ENCODE measurements at regions not wholly inside any gene's neighbourhood (a gene's known extent, or its start where the extent isn't known, plus 50 kb on each side); places are given as distances from the start of the nearest gene placed in this dataset.

DNA sequence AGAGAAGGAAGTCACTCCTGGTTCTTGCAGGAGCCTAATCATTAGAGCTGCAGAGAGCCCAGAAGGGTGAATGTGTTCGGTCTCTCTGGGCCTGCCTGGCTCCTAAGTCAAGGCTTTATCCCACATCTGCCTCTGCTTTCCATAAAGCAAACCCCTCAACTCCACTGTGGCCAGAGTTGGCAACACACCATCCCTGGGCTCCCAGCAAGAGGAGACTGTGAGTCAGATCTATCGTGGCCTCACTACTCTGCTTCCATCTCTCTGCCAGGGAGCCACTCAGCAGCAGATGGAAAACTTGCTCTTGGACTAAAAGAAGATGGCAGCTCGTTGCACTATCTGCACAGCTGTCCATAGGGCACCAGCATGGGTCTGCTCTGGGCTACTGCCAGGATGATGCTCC, 348.2 kb downstream of the FBXW7 start:
- no peak for DNase-seq (ENCODE audit: low read depth, low spot score)
- no peaks in the 10 kb centered on the region for H4K20me1 ChIP-seq (ENCODE audit: insufficient read depth)
- CTCF ChIA-PET, result no interaction called here

More for the DNA sequence above, 348.2 kb downstream of the FBXW7 start:
- Histone ChIP-seq H3K27me3 (ENCODE audit: insufficient read depth, low read length) (no peaks in the 10 kb centered on the region), H3K4me2 (ENCODE audit: low read length) (no peak overlapping the region), H3K9me2 (ENCODE audit: insufficient read depth) (no peaks in the 10 kb centered on the region), H3K4me3 (replicated peaks in 1 of 2; ENCODE audit: low read depth in 1 of 2, low read length in 2 of 2) (no peak overlapping the region), H3K9ac (ENCODE audit: low read length) (no peak overlapping the region), H3K79me2 (ENCODE audit: insufficient read depth, low read length) (no peaks in the 10 kb centered on the region), H3K36me3 (ENCODE audit: control insufficient read depth in 1 of 2, insufficient read depth in 2 of 2, low read length in 2 of 2) (no peaks in the 10 kb centered on the region), H2AFZ (ENCODE audit: low read depth, low read length, poor library complexity, severe bottlenecking) (no peak overlapping the region), H3K4me1 (ENCODE audit: control insufficient read depth in 1 of 2, insufficient read depth in 2 of 2, low read length in 2 of 2) (no peaks in the 10 kb centered on the region), H3K9me3 (ENCODE audit: control insufficient read depth in 1 of 2, insufficient read depth in 1 of 2, low read depth in 1 of 2, low read length in 2 of 2) (no peaks in the 10 kb centered on the region), H3K27ac (ENCODE audit: low read depth, low read length) (no peak overlapping the region)
- RAD21 ChIA-PET (ENCODE audit: low non-redundant PET in 1 of 2, low total read pairs in 2 of 2, uncharacterized antibody in 2 of 2, unreplicated experiment in 2 of 2), result no interaction called here
- POLR2A ChIA-PET, result no interaction called here
- no TSS peak for BruUV-seq (replicated peaks)
- TF ChIP-seq JUND (IDR thresholded peaks at IDR 0.05), result no peak
- TF ChIP-seq, protein P1, sequence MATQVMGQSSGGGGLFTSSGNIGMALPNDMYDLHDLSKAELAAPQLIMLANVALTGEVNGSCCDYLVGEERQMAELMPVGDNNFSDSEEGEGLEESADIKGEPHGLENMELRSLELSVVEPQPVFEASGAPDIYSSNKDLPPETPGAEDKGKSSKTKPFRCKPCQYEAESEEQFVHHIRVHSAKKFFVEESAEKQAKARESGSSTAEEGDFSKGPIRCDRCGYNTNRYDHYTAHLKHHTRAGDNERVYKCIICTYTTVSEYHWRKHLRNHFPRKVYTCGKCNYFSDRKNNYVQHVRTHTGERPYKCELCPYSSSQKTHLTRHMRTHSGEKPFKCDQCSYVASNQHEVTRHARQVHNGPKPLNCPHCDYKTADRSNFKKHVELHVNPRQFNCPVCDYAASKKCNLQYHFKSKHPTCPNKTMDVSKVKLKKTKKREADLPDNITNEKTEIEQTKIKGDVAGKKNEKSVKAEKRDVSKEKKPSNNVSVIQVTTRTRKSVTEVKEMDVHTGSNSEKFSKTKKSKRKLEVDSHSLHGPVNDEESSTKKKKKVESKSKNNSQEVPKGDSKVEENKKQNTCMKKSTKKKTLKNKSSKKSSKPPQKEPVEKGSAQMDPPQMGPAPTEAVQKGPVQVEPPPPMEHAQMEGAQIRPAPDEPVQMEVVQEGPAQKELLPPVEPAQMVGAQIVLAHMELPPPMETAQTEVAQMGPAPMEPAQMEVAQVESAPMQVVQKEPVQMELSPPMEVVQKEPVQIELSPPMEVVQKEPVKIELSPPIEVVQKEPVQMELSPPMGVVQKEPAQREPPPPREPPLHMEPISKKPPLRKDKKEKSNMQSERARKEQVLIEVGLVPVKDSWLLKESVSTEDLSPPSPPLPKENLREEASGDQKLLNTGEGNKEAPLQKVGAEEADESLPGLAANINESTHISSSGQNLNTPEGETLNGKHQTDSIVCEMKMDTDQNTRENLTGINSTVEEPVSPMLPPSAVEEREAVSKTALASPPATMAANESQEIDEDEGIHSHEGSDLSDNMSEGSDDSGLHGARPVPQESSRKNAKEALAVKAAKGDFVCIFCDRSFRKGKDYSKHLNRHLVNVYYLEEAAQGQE (IDR thresholded peaks at IDR 0.05; ENCODE audit: low read depth), result no peak
- TF ChIP-seq SRF (IDR thresholded peaks at IDR 0.05; ENCODE audit: low read depth), result no peak
- TF ChIP-seq CEBPB (IDR thresholded peaks at IDR 0.05; ENCODE audit: low read depth), result no peak
- TF ChIP-seq FOSL1 (IDR thresholded peaks at IDR 0.05; ENCODE audit: low read depth), result no peak
- TF ChIP-seq POLR2AphosphoS5 (IDR thresholded peaks at IDR 0.05; ENCODE audit: low read depth, low read length), result no peak
- TF ChIP-seq CBX3 (IDR thresholded peaks at IDR 0.05; ENCODE audit: low read depth), result no peak
- TF ChIP-seq, protein P2, sequence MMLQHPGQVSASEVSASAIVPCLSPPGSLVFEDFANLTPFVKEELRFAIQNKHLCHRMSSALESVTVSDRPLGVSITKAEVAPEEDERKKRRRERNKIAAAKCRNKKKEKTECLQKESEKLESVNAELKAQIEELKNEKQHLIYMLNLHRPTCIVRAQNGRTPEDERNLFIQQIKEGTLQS (IDR thresholded peaks at IDR 0.05), result no peak
- no peak for TF ChIP-seq SIN3A (IDR thresholded peaks at IDR 0.05; ENCODE audit: low read depth)
- TF ChIP-seq, protein P3, sequence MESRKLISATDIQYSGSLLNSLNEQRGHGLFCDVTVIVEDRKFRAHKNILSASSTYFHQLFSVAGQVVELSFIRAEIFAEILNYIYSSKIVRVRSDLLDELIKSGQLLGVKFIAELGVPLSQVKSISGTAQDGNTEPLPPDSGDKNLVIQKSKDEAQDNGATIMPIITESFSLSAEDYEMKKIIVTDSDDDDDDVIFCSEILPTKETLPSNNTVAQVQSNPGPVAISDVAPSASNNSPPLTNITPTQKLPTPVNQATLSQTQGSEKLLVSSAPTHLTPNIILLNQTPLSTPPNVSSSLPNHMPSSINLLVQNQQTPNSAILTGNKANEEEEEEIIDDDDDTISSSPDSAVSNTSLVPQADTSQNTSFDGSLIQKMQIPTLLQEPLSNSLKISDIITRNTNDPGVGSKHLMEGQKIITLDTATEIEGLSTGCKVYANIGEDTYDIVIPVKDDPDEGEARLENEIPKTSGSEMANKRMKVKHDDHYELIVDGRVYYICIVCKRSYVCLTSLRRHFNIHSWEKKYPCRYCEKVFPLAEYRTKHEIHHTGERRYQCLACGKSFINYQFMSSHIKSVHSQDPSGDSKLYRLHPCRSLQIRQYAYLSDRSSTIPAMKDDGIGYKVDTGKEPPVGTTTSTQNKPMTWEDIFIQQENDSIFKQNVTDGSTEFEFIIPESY (IDR thresholded peaks at IDR 0.05; ENCODE audit: extremely low read depth, insufficient replicate concordance, low read length), result no peak
- no peak for ATAC-seq
- intact Hi-C loops (cut with micrococcal nuclease), result no loop called here
